Panc1 (cell line): ENCODE measurements at regions not wholly inside any gene's neighbourhood (a gene's known extent, or its start where the extent isn't known, plus 50 kb on each side); places are given as distances from the start of the nearest gene placed in this dataset.

Experiments used
- POLR2AphosphoS5 ChIP-seq: IDR thresholded peaks from 2 replicates; pipeline ENCODE4 v1.6.1; 2012; ENCODE audit warnings: mild to moderate bottlenecking, low read depth, low read length, moderate library complexity
- SIN3A ChIP-seq: IDR thresholded peaks from 2 replicates; pipeline ENCODE4 v1.6.1; 2012; ENCODE audit warnings: low read depth, mild to moderate bottlenecking, low read length, moderate library complexity, borderline replicate concordance; ENCODE audit not compliant: insufficient read depth
- TCF7L2 ChIP-seq: IDR thresholded peaks from 2 replicates; pipeline ENCODE4 v1.6.1; 2011; ENCODE audit warnings: mild to moderate bottlenecking, low read depth, low read length, inconsistent platforms
- TF ChIP-seq, protein P1 (sequence below): fragments of 450-650 bp; IDR thresholded peaks from 2 replicates; pipeline ENCODE4 v1.5.1; 2017; ENCODE audit warnings: mild to moderate bottlenecking
- TF ChIP-seq, protein P2 (sequence below), 2 experiments: IDR thresholded peaks; 2 replicates each; pipeline ENCODE4 v1.6.1; 2011 to 2012; ENCODE audit warnings: low read depth in 2 of 2, control low read depth in 1 of 2, low read length in 1 of 2, mild to moderate bottlenecking in 1 of 2, moderate library complexity in 1 of 2; ENCODE audit not compliant: insufficient read depth in 1 of 2

- TF ChIP-seq, protein P1, sequence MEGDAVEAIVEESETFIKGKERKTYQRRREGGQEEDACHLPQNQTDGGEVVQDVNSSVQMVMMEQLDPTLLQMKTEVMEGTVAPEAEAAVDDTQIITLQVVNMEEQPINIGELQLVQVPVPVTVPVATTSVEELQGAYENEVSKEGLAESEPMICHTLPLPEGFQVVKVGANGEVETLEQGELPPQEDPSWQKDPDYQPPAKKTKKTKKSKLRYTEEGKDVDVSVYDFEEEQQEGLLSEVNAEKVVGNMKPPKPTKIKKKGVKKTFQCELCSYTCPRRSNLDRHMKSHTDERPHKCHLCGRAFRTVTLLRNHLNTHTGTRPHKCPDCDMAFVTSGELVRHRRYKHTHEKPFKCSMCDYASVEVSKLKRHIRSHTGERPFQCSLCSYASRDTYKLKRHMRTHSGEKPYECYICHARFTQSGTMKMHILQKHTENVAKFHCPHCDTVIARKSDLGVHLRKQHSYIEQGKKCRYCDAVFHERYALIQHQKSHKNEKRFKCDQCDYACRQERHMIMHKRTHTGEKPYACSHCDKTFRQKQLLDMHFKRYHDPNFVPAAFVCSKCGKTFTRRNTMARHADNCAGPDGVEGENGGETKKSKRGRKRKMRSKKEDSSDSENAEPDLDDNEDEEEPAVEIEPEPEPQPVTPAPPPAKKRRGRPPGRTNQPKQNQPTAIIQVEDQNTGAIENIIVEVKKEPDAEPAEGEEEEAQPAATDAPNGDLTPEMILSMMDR: no peak
- TF ChIP-seq POLR2AphosphoS5: no peak
- TF ChIP-seq, protein P2, sequence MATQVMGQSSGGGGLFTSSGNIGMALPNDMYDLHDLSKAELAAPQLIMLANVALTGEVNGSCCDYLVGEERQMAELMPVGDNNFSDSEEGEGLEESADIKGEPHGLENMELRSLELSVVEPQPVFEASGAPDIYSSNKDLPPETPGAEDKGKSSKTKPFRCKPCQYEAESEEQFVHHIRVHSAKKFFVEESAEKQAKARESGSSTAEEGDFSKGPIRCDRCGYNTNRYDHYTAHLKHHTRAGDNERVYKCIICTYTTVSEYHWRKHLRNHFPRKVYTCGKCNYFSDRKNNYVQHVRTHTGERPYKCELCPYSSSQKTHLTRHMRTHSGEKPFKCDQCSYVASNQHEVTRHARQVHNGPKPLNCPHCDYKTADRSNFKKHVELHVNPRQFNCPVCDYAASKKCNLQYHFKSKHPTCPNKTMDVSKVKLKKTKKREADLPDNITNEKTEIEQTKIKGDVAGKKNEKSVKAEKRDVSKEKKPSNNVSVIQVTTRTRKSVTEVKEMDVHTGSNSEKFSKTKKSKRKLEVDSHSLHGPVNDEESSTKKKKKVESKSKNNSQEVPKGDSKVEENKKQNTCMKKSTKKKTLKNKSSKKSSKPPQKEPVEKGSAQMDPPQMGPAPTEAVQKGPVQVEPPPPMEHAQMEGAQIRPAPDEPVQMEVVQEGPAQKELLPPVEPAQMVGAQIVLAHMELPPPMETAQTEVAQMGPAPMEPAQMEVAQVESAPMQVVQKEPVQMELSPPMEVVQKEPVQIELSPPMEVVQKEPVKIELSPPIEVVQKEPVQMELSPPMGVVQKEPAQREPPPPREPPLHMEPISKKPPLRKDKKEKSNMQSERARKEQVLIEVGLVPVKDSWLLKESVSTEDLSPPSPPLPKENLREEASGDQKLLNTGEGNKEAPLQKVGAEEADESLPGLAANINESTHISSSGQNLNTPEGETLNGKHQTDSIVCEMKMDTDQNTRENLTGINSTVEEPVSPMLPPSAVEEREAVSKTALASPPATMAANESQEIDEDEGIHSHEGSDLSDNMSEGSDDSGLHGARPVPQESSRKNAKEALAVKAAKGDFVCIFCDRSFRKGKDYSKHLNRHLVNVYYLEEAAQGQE (IDR thresholded peaks at IDR 0.05; ENCODE audit: insufficient read depth in 1 of 2, low read depth in 2 of 2, low read length in 1 of 2): no peak
- no peak for TF ChIP-seq SIN3A
- TF ChIP-seq TCF7L2: no peak
Measured at GRCh38 chr21:23952269-23952668, 1655.0 kb downstream of the MRPL39 start.
